SJCRH30 (cell line): ENCODE measurements at regions not wholly inside any gene's neighbourhood (a gene's known extent, or its start where the extent isn't known, plus 50 kb on each side); places are given as distances from the start of the nearest gene placed in this dataset.

ENCODE experiments used
- DNase-seq, 2 experiments: peaks; one replicate each; pipeline ENCODE4 v3.0.0-alpha.2; 2015 to 2020
- H3K27ac ChIP-seq: fragments of 250-450 bp; sonication (Bioruptor Pico); 2 replicates; pipeline ENCODE4 v1.5.1; 2020; ENCODE audit warnings: mild to moderate bottlenecking, moderate library complexity
- H3K27me3 ChIP-seq: fragments of 250-450 bp; sonication (Bioruptor Pico); 2 replicates; pipeline ENCODE4 v1.5.1; 2020; ENCODE audit warnings: mild to moderate bottlenecking, moderate library complexity
- H3K36me3 ChIP-seq: fragments of 250-450 bp; sonication (Bioruptor Pico); 2 replicates; pipeline ENCODE4 v1.5.1; 2020; ENCODE audit warnings: mild to moderate bottlenecking, moderate library complexity
- H3K4me1 ChIP-seq: fragments of 250-450 bp; sonication (Bioruptor Pico); 2 replicates; pipeline ENCODE4 v1.5.1; 2020; ENCODE audit warnings: mild to moderate bottlenecking, moderate library complexity
- H3K4me3 ChIP-seq: fragments of 250-450 bp; sonication (Bioruptor Pico); 2 replicates; pipeline ENCODE4 v1.5.1; 2020; ENCODE audit warnings: mild to moderate bottlenecking, moderate library complexity
- H3K9me3 ChIP-seq: fragments of 250-450 bp; sonication (Bioruptor Pico); replicated peaks from 2 replicates; pipeline ENCODE4 v1.5.1; 2020; ENCODE audit warnings: mild to moderate bottlenecking, moderate library complexity

GRCh38 chr2:175462246-175462645 is 280.7 kb upstream of the ATP5MC3 start:
- no peaks in the 10 kb centered on the region for H3K36me3 ChIP-seq

GRCh38 chr2:175461839-175462238 is 280.3 kb upstream of the ATP5MC3 start:
- DNase-seq = peak in 1 of 2 experiments; percentile 3
- Histone ChIP-seq H3K36me3 (no peaks in the 10 kb centered on the region), H3K4me3 (no peak overlapping the region), H3K9me3 (no peaks in the 10 kb centered on the region; the same call in 1 of the 2 replicates), H3K27me3 (no peaks in the 10 kb centered on the region; the same call in 1 of the 2 replicates), H3K4me1 (no peaks in the 10 kb centered on the region), H3K27ac (no peak overlapping the region)

More at GRCh38 chr2:175462246-175462645, 280.7 kb upstream of the ATP5MC3 start:
- Histone ChIP-seq H3K27ac (no peak overlapping the region), H3K9me3 (no peaks in the 10 kb centered on the region; the same call in 1 of the 2 replicates), H3K4me3 (no peak overlapping the region), H3K27me3 (no peaks in the 10 kb centered on the region; the same call in 1 of the 2 replicates), H3K4me1 (no peaks in the 10 kb centered on the region)
- DNase-seq = no peak

GRCh38 chr2:175457895-175458448 is 276.5 kb upstream of the ATP5MC3 start:
- no peaks in the 10 kb centered on the region for H3K9me3 ChIP-seq
- H3K27ac ChIP-seq = no peak overlapping the region
- H3K27me3 ChIP-seq = no peaks in the 10 kb centered on the region
- no peak for DNase-seq
- H3K4me1 ChIP-seq = no peaks in the 10 kb centered on the region
- no peak overlapping the region for H3K4me3 ChIP-seq
- H3K36me3 ChIP-seq = no peaks in the 10 kb centered on the region

GRCh38 chr2:175454953-175455389 is 273.5 kb upstream of the ATP5MC3 start:
- Histone ChIP-seq H3K4me1 (no peaks in the 10 kb centered on the region), H3K27ac (no peak overlapping the region), H3K4me3 (no peak overlapping the region), H3K9me3 (no peaks in the 10 kb centered on the region), H3K36me3 (no peaks in the 10 kb centered on the region), H3K27me3 (no peaks in the 10 kb centered on the region)
- no peak for DNase-seq

GRCh38 chr2:175450029-175450760 is 268.7 kb upstream of the ATP5MC3 start:
- no peaks in the 10 kb centered on the region for H3K27me3 ChIP-seq
- H3K4me3 ChIP-seq = no peak overlapping the region
- H3K27ac ChIP-seq = no peak overlapping the region
- H3K4me1 ChIP-seq = no peaks in the 10 kb centered on the region
- H3K9me3 ChIP-seq = no peaks in the 10 kb centered on the region
- DNase-seq = peak in 1 of 2 experiments; percentile 2
- H3K36me3 ChIP-seq = no peaks in the 10 kb centered on the region

- Histone ChIP-seq H3K27me3 (no peaks in the 10 kb centered on the region), H3K4me1 (no peaks in the 10 kb centered on the region), H3K9me3 (no peaks in the 10 kb centered on the region), H3K27ac (no peak overlapping the region), H3K36me3 (no peaks in the 10 kb centered on the region), H3K4me3 (no peak overlapping the region)
- DNase-seq = no peak
Observed at GRCh38 chr2:175449616-175450015, 268.1 kb upstream of the ATP5MC3 start.

- Histone ChIP-seq H3K4me1 (no peaks in the 10 kb centered on the region), H3K36me3 (no peaks in the 10 kb centered on the region), H3K4me3 (no peak overlapping the region), H3K27me3 (0 out of 2 replicates have a peak, but pooled peaks cover 2% of the 10 kb centered on the region), H3K27ac (no peak overlapping the region), H3K9me3 (no peaks in the 10 kb centered on the region)
- DNase-seq = no peak
Observed at GRCh38 chr2:175446201-175446600, 264.7 kb upstream of the ATP5MC3 start.

GRCh38 chr2:175445281-175445680 is 263.8 kb upstream of the ATP5MC3 start:
- no peaks in the 10 kb centered on the region for H3K4me1 ChIP-seq
- no peak overlapping the region for H3K4me3 ChIP-seq
- H3K27me3 ChIP-seq = 0 out of 2 replicates have a peak, but pooled peaks cover 3% of the 10 kb centered on the region
- H3K27ac ChIP-seq = no peak overlapping the region
- H3K9me3 ChIP-seq = no peaks in the 10 kb centered on the region
- no peak for DNase-seq
- H3K36me3 ChIP-seq = no peaks in the 10 kb centered on the region

- no peak for DNase-seq
- Histone ChIP-seq H3K4me3 (no peak overlapping the region), H3K4me1 (no peaks in the 10 kb centered on the region), H3K36me3 (no peaks in the 10 kb centered on the region), H3K27me3 (0 out of 2 replicates have a peak, but pooled peaks cover 3% of the 10 kb centered on the region), H3K27ac (no peak overlapping the region), H3K9me3 (no peaks in the 10 kb centered on the region)
Observed at GRCh38 chr2:175442441-175442840, 260.9 kb upstream of the ATP5MC3 start.

GRCh38 chr2:175441181-175441761 is 259.8 kb upstream of the ATP5MC3 start:
- Histone ChIP-seq H3K4me1 (no peaks in the 10 kb centered on the region), H3K36me3 (no peaks in the 10 kb centered on the region), H3K4me3 (no peak overlapping the region), H3K27ac (no peak overlapping the region), H3K9me3 (no peaks in the 10 kb centered on the region), H3K27me3 (0 out of 2 replicates have a peak, but pooled peaks cover 3% of the 10 kb centered on the region)
- no peak for DNase-seq

GRCh38 chr2:175439416-175439815 is 257.9 kb upstream of the ATP5MC3 start:
- peak in 1 of 2 experiments; percentile 5 for DNase-seq
- H3K4me1 ChIP-seq = no peaks in the 10 kb centered on the region
- no peaks in the 10 kb centered on the region for H3K9me3 ChIP-seq
- H3K27ac ChIP-seq = no peak overlapping the region
- no peaks in the 10 kb centered on the region for H3K36me3 ChIP-seq
- H3K27me3 ChIP-seq = 0 out of 2 replicates have a peak, but pooled peaks cover 3% of the 10 kb centered on the region
- H3K4me3 ChIP-seq = no peak overlapping the region

GRCh38 chr2:175437167-175437566 is 255.7 kb upstream of the ATP5MC3 start:
- no peak overlapping the region for H3K4me3 ChIP-seq
- DNase-seq = no peak
- H3K9me3 ChIP-seq = no peaks in the 10 kb centered on the region
- H3K27me3 ChIP-seq = 0 out of 2 replicates have a peak, but pooled peaks cover 3% of the 10 kb centered on the region
- no peak overlapping the region for H3K27ac ChIP-seq
- no peaks in the 10 kb centered on the region for H3K36me3 ChIP-seq
- H3K4me1 ChIP-seq = no peaks in the 10 kb centered on the region

GRCh38 chr2:175436076-175436475 is 254.6 kb upstream of the ATP5MC3 start:
- Histone ChIP-seq H3K27ac (no peak overlapping the region), H3K36me3 (no peaks in the 10 kb centered on the region), H3K4me3 (no peak overlapping the region)

GRCh38 chr2:175435012-175435411 is 253.5 kb upstream of the ATP5MC3 start:
- Histone ChIP-seq H3K9me3 (no peaks in the 10 kb centered on the region), H3K4me3 (no peak overlapping the region), H3K27me3 (no peaks in the 10 kb centered on the region), H3K27ac (no peak overlapping the region), H3K36me3 (no peaks in the 10 kb centered on the region), H3K4me1 (no peaks in the 10 kb centered on the region)
- DNase-seq = no peak

More at GRCh38 chr2:175436076-175436475, 254.6 kb upstream of the ATP5MC3 start:
- H3K9me3 ChIP-seq = no peaks in the 10 kb centered on the region
- DNase-seq = no peak
- no peaks in the 10 kb centered on the region for H3K4me1 ChIP-seq
- no peaks in the 10 kb centered on the region for H3K27me3 ChIP-seq

- H3K9me3 ChIP-seq = no peaks in the 10 kb centered on the region; the same call in 1 of the 2 replicates
- no peaks in the 10 kb centered on the region for H3K4me1 ChIP-seq
- H3K27me3 ChIP-seq = no peaks in the 10 kb centered on the region
- no peak for DNase-seq
- no peak overlapping the region for H3K27ac ChIP-seq
- H3K4me3 ChIP-seq = no peak overlapping the region
- no peaks in the 10 kb centered on the region for H3K36me3 ChIP-seq
Observed at GRCh38 chr2:175432793-175433192, 251.3 kb upstream of the ATP5MC3 start.
